ENCODE measurements at regions not wholly inside any gene's neighbourhood (a gene's known extent, or its start where the extent isn't known, plus 50 kb on each side); places are given as distances from the start of the nearest gene placed in this dataset.

DNA sequence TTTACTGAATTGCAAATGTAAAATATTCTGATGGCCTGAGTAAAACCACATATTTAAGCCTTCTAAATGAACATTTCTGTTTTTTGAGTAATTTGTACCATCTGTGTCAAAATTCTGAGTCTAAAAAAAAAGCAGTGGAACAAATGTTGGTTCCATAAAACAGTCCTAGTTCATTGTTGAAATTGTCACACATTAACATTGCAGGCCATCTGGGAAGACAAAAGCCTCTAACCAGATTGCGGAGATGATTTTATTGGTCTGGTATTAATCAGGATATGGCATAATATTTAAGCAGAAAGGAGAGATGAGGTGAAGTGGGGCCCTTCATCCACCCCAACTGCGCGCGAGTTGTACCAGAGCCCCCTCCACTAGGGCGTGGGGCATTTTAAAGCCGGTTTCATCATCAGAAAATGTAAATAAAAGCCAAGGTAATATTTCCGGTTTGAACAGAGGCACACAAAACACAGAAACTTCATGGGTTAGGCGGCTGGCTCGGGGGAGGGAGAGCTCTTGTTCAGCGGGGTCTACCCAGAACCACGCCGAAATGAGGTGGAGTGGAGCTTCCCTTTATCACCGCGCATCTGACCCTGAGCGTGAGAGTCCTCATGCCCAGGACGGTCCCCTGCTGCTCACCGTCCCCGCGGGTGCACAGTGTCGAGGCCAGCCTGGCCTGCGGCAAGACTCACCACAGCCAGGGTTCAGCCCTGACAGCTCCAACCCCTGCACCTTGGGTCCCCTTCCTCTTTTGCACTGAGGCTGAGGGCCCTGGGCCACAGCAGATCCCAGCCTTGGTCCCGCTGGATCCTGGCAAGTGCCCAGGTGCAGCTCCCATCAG lies 169.2 kb downstream of the URI1 start:
- TF ChIP-seq, protein P1, sequence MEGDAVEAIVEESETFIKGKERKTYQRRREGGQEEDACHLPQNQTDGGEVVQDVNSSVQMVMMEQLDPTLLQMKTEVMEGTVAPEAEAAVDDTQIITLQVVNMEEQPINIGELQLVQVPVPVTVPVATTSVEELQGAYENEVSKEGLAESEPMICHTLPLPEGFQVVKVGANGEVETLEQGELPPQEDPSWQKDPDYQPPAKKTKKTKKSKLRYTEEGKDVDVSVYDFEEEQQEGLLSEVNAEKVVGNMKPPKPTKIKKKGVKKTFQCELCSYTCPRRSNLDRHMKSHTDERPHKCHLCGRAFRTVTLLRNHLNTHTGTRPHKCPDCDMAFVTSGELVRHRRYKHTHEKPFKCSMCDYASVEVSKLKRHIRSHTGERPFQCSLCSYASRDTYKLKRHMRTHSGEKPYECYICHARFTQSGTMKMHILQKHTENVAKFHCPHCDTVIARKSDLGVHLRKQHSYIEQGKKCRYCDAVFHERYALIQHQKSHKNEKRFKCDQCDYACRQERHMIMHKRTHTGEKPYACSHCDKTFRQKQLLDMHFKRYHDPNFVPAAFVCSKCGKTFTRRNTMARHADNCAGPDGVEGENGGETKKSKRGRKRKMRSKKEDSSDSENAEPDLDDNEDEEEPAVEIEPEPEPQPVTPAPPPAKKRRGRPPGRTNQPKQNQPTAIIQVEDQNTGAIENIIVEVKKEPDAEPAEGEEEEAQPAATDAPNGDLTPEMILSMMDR (IDR thresholded peaks at IDR 0.05): no peak
- TF ChIP-seq EZH2 (IDR thresholded peaks at IDR 0.05; ENCODE audit: borderline replicate concordance, insufficient read depth, low read depth, low read length, poor library complexity, severe bottlenecking): no peak
